OCI-LY1 (cell line): ENCODE measurements at regions not wholly inside any gene's neighbourhood (a gene's known extent, or its start where the extent isn't known, plus 50 kb on each side); places are given as distances from the start of the nearest gene placed in this dataset.

Source experiments
- EZH2 ChIP-seq: fragments of 200-600 bp; sonication (generic), shearing (Covaris generic); IDR thresholded peaks from 2 replicates; pipeline ENCODE4 v1.8.0; 2017; ENCODE audit warnings: borderline replicate concordance, mixed run types, mild to moderate bottlenecking, antibody characterized with exemption, low read length, moderate library complexity, mixed read lengths
- TF ChIP-seq, protein P1 (sequence below): fragments of 200-600 bp; sonication (generic), shearing (Covaris generic); IDR thresholded peaks from 2 replicates; pipeline ENCODE4 v1.5.1; 2017; ENCODE audit warnings: mild to moderate bottlenecking, antibody characterized with exemption, low read length, moderate library complexity, mixed read lengths

DNA sequence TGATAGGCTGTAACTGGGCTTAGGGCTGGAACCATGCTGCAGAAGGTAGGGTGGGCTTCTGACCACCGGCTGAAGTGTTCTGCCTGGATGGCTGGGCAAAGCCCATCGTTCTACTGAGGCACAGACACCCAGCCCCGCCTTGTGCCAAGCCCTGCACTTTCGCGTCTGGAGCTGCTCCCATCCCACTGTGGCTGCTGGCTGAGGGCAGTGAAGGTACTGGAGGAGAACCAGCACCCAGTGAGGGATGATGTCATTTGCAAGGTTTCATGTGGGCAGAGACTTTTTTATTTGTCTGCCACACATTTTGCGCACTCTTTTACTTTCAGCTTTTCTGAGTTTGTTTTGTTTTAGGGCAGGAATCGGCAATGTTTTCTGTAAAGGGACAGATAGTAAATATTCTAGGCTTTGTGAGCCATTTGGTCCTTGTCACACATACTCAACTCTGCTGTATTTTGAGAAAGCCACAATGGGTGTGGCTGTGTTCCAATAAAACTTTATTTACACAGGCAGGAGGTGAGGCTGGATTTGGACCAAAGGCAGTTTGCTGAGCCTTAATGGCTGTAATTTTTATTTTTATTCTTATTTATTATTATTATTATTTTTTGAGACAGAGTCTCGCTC is 85.6 kb downstream of the ASB1 start:
- TF ChIP-seq, protein P1, sequence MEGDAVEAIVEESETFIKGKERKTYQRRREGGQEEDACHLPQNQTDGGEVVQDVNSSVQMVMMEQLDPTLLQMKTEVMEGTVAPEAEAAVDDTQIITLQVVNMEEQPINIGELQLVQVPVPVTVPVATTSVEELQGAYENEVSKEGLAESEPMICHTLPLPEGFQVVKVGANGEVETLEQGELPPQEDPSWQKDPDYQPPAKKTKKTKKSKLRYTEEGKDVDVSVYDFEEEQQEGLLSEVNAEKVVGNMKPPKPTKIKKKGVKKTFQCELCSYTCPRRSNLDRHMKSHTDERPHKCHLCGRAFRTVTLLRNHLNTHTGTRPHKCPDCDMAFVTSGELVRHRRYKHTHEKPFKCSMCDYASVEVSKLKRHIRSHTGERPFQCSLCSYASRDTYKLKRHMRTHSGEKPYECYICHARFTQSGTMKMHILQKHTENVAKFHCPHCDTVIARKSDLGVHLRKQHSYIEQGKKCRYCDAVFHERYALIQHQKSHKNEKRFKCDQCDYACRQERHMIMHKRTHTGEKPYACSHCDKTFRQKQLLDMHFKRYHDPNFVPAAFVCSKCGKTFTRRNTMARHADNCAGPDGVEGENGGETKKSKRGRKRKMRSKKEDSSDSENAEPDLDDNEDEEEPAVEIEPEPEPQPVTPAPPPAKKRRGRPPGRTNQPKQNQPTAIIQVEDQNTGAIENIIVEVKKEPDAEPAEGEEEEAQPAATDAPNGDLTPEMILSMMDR, result no peak
- no peak for TF ChIP-seq EZH2
